Testis (tissue), 2 donors: ENCODE measurements at regions not wholly inside any gene's neighbourhood (a gene's known extent, or its start where the extent isn't known, plus 50 kb on each side); places are given as distances from the start of the nearest gene placed in this dataset.

ENCODE experiments used
- DNase-seq: peaks from one replicate; pipeline ENCODE4 v3.0.0-alpha.2; 2019
- H3K27ac ChIP-seq, 2 donors: fragments of 200-600 bp; sonication (generic); one replicate each; pipeline ENCODE4 v1.5.1; 2019
- H3K27me3 ChIP-seq: fragments of 200-600 bp; sonication (generic); one replicate; pipeline ENCODE4 v1.5.1; 2019
- H3K36me3 ChIP-seq: fragments of 200-600 bp; sonication (generic); one replicate; pipeline ENCODE4 v1.5.1; 2017; ENCODE audit warnings: low read depth; ENCODE audit errors: missing control alignments
- H3K4me1 ChIP-seq: fragments of 200-600 bp; sonication (generic); one replicate; pipeline ENCODE4 v1.5.1; 2019
- H3K4me3 ChIP-seq, 2 donors: fragments of 200-600 bp; sonication (generic); one replicate each; pipeline ENCODE4 v1.5.1; 2017 to 2019
- H3K9me3 ChIP-seq: fragments of 200-600 bp; sonication (generic); one replicate; pipeline ENCODE4 v1.5.1; 2017
- POLR2A ChIP-seq: fragments of 450-650 bp; IDR thresholded peaks from one replicate; pipeline ENCODE4 v1.6.1; 2017; ENCODE audit warnings: antibody characterized with exemption, mild to moderate bottlenecking, moderate library complexity
- WGBS, 2 donors: methylation state at CpG; one replicate each; pipeline ENCODE4 v1.1.5; 2018; 5-methylcytosine and 5-hydroxymethylcytosine counted together
- intact Hi-C: fragments of 100-400 bp; cut with DNase I; formaldehyde crosslinking; loops from one replicate; pipeline ENCODE4 v1.15.1; 2023; ENCODE audit warnings: low total_unique reads
- TF ChIP-seq, protein P1 (sequence below), 3 experiments: fragments of 450-650 bp in 2 of 3; fragments of 200-600 bp in 1 of 3; sonication (generic) in 1 of 3; IDR thresholded peaks; one replicate each; pipeline ENCODE4 v1.5.1; 2016 to 2019; ENCODE audit warnings: antibody characterized with exemption in 3 of 3, mild to moderate bottlenecking in 2 of 3, moderate library complexity in 1 of 3

DNA sequence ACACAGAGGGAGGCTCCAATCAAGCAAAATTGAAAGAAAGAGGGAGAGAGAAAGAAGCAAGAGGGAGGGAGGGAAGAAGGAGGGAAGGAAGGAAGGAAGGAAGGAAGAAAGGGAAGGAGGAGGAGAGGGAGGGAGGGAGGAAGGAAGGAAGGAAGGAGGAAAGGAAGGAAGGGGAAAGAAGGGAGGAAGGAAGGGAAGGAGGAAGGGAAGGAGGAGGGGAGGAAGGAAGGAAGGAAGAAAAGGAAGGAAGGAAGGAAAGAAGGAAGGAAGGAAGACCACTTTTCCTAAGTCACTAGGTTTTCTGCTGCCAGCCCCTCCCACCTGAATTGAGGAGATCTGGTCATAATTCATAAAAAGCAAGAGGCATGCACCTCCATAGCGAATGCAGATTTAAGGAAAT is 287.0 kb downstream of the SP3 start:
- no peaks in the 10 kb centered on the region for H3K4me1 ChIP-seq
- TF ChIP-seq, protein P1, sequence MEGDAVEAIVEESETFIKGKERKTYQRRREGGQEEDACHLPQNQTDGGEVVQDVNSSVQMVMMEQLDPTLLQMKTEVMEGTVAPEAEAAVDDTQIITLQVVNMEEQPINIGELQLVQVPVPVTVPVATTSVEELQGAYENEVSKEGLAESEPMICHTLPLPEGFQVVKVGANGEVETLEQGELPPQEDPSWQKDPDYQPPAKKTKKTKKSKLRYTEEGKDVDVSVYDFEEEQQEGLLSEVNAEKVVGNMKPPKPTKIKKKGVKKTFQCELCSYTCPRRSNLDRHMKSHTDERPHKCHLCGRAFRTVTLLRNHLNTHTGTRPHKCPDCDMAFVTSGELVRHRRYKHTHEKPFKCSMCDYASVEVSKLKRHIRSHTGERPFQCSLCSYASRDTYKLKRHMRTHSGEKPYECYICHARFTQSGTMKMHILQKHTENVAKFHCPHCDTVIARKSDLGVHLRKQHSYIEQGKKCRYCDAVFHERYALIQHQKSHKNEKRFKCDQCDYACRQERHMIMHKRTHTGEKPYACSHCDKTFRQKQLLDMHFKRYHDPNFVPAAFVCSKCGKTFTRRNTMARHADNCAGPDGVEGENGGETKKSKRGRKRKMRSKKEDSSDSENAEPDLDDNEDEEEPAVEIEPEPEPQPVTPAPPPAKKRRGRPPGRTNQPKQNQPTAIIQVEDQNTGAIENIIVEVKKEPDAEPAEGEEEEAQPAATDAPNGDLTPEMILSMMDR (IDR thresholded peaks at IDR 0.05): no peak
- TF ChIP-seq POLR2A: no peak
- no peak overlapping the region for H3K4me3 ChIP-seq
- no peaks in the 10 kb centered on the region for H3K27me3 ChIP-seq
- 71 to 79% methylated on average over 1 of the region's 1 CpG for WGBS, 2 donors
- H3K27ac ChIP-seq: no peak overlapping the region
- no peaks in the 10 kb centered on the region for H3K36me3 ChIP-seq
- H3K9me3 ChIP-seq: no peaks in the 10 kb centered on the region
- no peak for DNase-seq
- intact Hi-C loops: no loop called here

DNA sequence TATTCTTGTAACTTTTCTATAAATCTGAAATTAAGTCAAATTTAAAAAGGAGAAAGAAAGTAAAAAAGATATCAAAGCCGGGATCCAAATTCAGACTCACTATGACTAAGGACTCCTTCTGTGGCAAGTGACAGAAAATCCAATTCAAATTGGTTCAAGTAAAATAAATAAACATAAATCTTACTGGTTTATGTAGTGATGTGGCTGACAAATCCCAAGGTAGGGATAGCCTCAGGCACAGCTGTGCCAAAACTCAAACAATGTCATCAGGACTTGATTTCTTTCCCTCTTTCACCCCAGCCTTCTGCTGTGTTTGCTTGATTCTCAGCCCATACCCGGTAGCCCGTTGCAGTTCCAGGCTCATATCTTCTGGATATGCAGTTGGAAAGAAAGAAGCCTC is 284.6 kb downstream of the SP3 start:
- intact Hi-C loops: no loop called here
- Histone ChIP-seq H3K27me3 (no peaks in the 10 kb centered on the region), H3K9me3 (no peaks in the 10 kb centered on the region), H3K36me3 (no peaks in the 10 kb centered on the region), H3K4me3 (no peak overlapping the region), H3K27ac (no peak overlapping the region), H3K4me1 (no peaks in the 10 kb centered on the region)
- DNase-seq: no peak
- WGBS, 2 donors: 86 to 96% methylated on average over 3 of the region's 3 CpGs
- TF ChIP-seq POLR2A: no peak
- TF ChIP-seq, protein P1 (IDR thresholded peaks at IDR 0.05): no peak

DNA sequence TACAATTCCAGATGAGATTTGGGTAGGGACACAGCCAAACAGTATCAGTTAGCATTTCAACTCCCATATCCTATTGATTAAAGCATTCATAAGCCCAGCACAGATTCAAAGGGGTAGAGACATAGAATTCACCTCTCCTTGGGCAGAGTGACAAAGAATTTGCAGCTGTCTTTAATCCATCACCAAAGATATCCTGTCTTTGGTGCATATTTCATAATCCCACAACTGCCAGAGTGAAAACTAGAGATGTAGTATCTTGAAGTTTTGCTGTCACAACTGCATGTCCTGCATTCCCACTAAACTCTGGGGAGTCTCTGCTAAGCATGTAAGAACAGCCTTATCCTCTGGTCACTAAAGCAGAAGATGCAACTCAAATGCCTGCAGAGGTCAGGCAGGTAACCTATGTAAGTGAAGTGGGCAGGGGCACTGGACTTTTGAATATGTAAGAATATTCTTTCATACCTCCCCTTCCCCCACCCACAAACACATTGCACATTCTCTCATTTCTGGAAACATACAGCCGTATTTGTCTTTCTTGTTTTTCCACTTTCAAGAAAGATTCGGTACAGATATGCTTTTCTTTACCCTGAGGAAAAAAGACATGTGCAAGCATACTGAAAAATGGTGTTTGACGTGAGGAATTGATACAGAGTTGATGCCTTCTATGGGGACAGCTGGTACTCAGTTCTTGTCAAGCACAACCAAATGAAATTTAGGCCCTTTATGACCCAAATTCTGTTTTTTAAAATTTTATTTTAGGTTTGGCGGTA is 283.1 kb downstream of the SP3 start:
- intact Hi-C loops: no loop called here
- Histone ChIP-seq H3K27ac (no peak overlapping the region), H3K9me3 (no peaks in the 10 kb centered on the region), H3K36me3 (no peaks in the 10 kb centered on the region), H3K4me3 (no peak overlapping the region), H3K27me3 (no peaks in the 10 kb centered on the region), H3K4me1 (no peaks in the 10 kb centered on the region)
- DNase-seq: no peak
- TF ChIP-seq, protein P1 (IDR thresholded peaks at IDR 0.05): no peak
- no peak for TF ChIP-seq POLR2A
- WGBS, 2 donors: 96 to 97% methylated on average over 4 of the region's 4 CpGs

DNA sequence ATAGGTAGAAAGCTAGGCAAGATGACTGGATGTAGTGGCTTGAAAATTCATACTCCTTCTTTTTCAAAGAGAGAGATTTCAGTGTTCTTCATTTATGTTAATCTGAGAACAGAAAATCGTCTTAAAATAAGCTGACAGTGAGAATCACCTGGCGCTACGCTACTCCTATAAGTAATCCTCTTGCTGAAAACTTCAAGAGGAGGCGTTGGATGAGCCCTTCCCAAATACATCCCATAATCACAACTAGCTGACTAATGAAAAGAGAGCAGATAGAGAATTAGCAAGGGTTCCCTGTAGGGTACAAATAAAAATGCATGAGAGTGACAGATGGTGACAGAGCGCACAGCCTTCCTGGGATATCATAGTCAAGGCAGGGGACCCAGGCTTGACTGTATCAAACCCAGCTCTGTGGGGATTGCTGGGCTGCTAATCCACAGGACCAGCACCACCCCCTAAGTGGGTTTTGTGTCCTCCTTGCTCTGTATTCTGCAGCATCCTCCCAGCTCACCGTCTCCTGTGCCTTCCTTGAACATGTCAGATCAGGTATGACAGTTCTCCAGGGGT is 280.2 kb downstream of the SP3 start:
- Histone ChIP-seq H3K4me3 (no peak overlapping the region), H3K4me1 (no peaks in the 10 kb centered on the region), H3K9me3 (no peaks in the 10 kb centered on the region), H3K27ac (no peak overlapping the region), H3K27me3 (no peaks in the 10 kb centered on the region), H3K36me3 (no peaks in the 10 kb centered on the region)
- TF ChIP-seq, protein P1 (IDR thresholded peaks at IDR 0.05): no peak
- no peak for TF ChIP-seq POLR2A
- no peak for DNase-seq
- WGBS, 2 donors: 89 to 94% methylated on average over 6 of the region's 6 CpGs
- intact Hi-C loops: no loop called here

DNA sequence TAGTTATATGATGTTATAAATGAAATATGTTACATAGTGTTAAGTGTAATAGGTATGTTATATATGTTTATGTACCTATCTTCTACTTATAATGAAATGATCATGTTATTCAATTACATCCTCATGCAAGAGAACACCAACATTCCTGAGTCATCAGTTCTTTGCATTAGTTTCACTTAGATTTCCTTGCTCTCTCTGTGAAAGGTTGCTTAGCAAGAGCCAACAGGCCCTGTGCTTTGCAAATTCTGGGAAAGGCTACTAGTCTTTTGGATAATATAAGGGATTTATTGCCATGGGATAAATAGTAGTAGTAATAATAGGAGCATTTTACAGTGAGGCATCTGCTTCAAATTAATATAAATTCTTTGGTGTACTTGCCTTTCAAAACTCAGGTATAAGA is 274.8 kb downstream of the SP3 start:
- intact Hi-C loops: no loop called here
- TF ChIP-seq POLR2A: no peak
- TF ChIP-seq, protein P1 (IDR thresholded peaks at IDR 0.05): no peak

More for the DNA sequence above, 274.8 kb downstream of the SP3 start:
- H3K36me3 ChIP-seq: no peaks in the 10 kb centered on the region
- H3K4me1 ChIP-seq: no peaks in the 10 kb centered on the region
- H3K9me3 ChIP-seq: no peaks in the 10 kb centered on the region
- H3K27ac ChIP-seq: no peak overlapping the region
- no peak overlapping the region for H3K4me3 ChIP-seq
- no peaks in the 10 kb centered on the region for H3K27me3 ChIP-seq
- DNase-seq: no peak
